Jurkat, Clone E6-1 (cell line): ENCODE measurements at regions not wholly inside any gene's neighbourhood (a gene's known extent, or its start where the extent isn't known, plus 50 kb on each side); places are given as distances from the start of the nearest gene placed in this dataset.
"Not testable (repeated sequence)": the region's sequence is repeated elsewhere in the genome, so short reads cannot be mapped to it uniquely, and the experiment has no call there.

ENCODE experiments used
- DNase-seq: peaks from one replicate; pipeline ENCODE4 v3.0.0-alpha.2; 2011; ENCODE audit warnings: low read depth, low spot score
- H3K4me3 ChIP-seq: 2 replicates; pipeline ENCODE4 v1.5.1; 2011; ENCODE audit warnings: mild to moderate bottlenecking, low read length, control low read depth, moderate library complexity

- peak; percentile 23 for DNase-seq
- H3K4me3 ChIP-seq, result no peak overlapping the region
Observed at GRCh38 chr5:39714036-39714698, 289.4 kb upstream of the DAB2 start.

DNA sequence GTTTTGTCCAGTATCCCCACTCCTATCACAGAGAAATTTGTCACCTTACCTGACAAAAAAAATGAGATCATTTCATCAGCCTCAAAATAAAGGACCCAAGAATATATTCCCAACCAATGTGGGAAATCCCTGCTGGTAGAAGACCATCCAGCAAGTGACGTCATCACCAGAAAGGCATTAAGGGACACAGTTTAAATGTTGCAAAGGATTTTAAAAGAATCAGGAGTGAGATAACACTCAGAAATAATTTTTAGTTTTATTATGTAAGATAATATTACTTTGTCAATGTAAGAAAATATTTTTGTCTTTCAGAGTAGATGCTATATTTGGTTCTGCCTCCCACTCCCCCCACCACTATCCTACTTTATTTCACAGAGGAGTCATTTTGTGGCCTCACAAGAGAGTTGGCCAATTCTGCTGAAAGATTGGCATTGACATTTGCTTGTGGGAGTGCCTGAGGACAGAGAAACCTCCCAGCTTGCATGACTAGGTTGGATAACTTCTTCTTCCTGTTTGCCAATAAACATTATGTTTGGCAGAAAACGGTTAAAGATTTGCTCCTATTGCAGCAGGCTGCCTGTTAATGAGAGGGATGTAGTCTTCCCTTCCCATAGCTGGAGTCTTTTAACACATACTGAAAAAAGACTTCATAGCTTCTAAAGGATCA, 288.6 kb upstream of the DAB2 start:
- no peak for DNase-seq
- no peak overlapping the region for H3K4me3 ChIP-seq

GRCh38 chr5:39712316-39713249, 287.8 kb upstream of the DAB2 start:
- no peak overlapping the region for H3K4me3 ChIP-seq
- no peak for DNase-seq

DNA sequence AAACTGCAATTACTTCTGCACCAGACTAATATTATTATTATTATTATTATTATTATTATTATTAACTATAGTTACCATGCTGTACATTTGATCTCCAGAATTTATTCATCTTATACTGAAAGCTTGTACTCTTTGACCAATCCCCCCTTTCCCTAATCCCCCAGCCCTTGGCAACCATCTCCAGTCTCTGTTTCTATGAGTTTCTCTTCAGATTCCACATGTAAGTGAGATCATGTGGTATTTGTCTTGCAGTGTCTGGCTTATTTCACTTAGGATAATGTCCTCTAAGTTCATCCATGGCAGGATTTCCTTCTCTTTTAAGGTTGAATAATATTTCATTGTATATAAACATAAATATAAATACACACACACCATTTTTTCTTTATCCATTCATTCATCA, 287.0 kb upstream of the DAB2 start:
- no peak for DNase-seq
- no peak overlapping the region for H3K4me3 ChIP-seq

- no peak overlapping the region for H3K4me3 ChIP-seq
- DNase-seq, result no peak
Observed at GRCh38 chr5:39709032-39709431, 284.3 kb upstream of the DAB2 start.

DNA sequence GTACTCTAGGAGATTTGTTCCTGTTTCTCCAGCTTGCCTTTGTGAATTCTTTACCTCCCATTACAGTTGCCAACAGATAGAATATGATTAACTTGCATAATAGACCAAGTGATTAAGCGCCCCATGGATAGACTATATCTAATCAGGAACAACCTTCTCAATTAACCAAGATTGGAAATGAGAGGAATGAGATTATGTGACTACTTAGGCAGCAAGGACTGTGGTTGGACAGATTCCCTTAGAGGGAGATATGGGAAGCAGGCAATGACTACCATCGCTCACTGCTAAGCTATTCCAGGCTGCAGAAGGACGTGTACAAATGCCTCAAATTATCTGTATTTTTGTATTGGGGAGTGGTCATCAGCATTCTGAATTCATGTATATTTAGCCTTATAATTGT, 278.1 kb upstream of the DAB2 start:
- no peak for DNase-seq
- no peak overlapping the region for H3K4me3 ChIP-seq

DNA sequence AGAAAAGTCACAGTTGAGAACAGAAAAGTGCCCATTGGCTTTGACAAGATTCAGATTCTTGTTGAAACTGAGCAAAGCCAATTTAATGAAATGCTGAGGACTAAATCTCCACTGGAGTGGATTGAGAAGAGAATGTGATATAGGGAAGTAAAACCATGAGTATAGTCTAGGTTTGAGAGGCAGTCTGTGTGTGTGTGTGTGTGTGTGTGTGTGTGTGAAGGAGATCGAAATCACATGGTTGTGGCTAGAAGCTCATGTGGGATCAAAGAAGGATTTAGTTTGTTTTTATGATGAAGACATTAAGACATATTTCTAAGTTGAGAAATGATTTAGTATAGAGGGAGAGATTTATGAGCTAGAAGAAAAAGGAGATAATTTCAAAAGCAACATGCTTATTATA, 275.7 kb upstream of the DAB2 start:
- no peak overlapping the region for H3K4me3 ChIP-seq
- DNase-seq, result no peak

DNA sequence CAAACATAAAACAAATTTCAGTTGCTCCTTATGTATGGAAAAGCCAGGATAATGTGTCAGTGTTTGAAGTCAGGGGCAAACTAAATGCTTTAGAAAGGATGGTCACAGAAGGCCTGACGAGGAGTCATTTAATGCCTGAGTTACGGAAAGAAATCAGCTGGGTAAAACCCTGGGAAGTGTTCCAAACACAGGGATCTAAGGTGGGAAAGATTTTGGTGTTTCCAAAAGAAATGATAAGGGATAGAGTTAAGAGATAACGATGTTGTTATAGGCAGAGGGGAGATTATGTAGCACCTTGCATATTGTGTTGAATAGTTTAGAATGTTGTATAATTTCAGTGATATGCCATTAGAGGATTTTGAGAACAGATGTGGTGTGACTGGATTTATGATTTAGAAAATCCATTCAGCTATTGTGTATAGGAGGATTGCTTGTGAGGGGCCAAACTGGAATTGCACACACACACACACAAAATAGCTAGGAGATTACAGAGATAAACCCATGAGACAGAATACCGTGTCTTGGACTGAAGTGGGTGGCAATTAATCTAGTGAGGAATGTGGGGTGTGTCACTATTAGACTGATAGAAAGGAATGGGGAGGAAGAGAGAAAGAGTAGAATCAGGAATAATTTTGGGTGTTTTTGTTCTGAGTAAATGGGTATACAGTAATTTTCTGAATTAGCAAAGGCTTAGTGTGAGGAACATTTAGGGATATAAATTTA, 274.2 kb upstream of the DAB2 start:
- H3K4me3 ChIP-seq, result no peak overlapping the region
- DNase-seq, result no peak

DNA sequence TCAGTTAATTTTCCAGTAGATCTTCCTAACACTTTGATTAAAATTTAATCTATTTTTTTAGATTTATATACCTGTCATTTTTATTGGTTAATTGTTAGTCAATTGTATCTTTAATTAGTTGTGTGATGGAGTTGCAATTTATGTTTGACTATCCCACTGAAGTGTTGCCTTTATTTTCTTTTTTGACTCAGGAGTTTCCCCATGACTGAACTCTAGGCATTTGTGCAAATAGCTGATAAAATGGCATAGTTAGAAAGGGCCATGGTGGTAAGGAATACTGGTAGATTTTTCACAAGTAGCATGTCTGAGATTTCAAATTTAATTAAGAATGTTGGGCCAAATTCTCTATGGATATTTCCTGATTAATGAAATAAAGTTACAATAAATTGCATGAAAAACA, 273.1 kb upstream of the DAB2 start:
- no peak overlapping the region for H3K4me3 ChIP-seq
- DNase-seq, result no peak

DNA sequence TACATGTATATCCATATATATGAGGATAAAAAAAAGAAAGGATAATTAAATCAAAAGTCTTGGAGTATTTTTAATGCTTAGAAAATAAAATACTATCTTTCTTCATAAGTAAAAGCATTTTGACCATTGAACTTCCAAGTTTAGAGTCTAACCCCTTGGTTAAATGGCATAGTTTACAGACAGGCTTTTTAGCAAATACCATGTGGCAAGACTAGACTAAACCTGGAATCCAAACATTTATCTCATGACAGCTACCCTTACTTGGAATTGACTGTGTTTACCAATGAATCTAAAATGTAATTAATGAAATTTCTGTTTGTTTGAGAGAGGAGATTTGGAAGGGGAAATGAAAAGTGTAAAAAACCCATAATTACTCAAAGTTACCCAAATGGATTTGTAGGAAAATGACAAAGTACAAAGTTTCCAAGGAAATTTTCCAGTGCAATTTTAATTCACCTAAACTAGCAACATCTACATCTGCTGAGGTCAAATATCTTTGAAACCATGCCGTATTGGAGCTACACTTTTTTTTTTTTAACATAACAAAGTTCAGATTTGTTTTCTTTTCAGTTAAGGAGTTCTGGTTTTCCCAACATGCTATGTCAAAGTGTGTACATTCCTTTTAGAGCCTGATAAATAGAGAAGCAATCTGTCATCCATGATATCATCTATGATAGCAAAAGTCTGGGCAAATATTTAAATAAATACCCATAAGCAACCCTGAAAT, 272.1 kb upstream of the DAB2 start:
- H3K4me3 ChIP-seq, result no peak overlapping the region
- no peak for DNase-seq

DNA sequence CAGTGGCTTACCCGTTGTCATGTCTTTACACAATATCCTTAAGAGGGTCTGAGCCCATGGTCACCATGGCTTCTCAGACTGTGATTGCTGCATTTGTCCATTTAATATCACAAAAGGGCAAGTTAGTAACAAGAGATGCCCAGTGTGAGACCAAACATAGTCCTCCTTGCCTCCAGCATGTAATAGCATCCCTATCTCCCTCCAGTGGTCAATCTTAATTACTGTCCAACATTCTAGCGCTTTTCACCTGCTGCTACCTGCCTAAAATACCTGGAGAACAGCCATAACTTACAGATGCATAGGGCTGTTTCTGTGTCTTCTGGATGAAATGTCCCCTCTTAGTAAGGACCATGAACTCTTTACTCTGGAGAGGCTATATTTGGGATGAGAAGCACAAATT, 267.2 kb upstream of the DAB2 start:
- no peak for DNase-seq
- H3K4me3 ChIP-seq, result no peak overlapping the region

GRCh38 chr5:39691136-39691535, 266.4 kb upstream of the DAB2 start:
- no peak for DNase-seq

GRCh38 chr5:39689919-39690318, 265.1 kb upstream of the DAB2 start:
- DNase-seq, result no peak
- H3K4me3 ChIP-seq, result no peak overlapping the region

More at GRCh38 chr5:39691136-39691535, 266.4 kb upstream of the DAB2 start:
- H3K4me3 ChIP-seq, result no peak overlapping the region

DNA sequence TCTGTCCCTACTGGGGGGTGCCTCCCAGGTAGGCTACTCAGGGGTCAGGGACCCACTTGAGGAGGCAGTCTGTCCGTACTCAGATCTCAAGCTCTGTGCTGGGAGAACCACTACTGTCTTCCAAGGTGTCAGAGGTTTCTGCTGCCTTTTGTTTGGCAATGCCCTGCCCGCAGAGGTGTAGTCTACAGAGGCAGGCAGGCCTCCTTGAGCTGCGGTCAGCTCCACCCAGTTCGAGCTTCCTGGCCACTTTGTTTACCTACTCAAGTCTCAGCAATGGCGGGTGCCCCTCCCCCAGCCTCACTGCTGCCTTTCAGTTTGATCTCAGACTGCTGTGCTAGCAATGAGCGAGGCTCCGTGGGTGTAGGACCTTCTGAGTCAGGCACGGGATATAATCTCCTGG, 263.1 kb upstream of the DAB2 start:
- not testable (repeated sequence) for H3K4me3 ChIP-seq, DNase-seq

GRCh38 chr5:39680213-39680612, 255.4 kb upstream of the DAB2 start:
- no peak overlapping the region for H3K4me3 ChIP-seq
- DNase-seq, result no peak

DNA sequence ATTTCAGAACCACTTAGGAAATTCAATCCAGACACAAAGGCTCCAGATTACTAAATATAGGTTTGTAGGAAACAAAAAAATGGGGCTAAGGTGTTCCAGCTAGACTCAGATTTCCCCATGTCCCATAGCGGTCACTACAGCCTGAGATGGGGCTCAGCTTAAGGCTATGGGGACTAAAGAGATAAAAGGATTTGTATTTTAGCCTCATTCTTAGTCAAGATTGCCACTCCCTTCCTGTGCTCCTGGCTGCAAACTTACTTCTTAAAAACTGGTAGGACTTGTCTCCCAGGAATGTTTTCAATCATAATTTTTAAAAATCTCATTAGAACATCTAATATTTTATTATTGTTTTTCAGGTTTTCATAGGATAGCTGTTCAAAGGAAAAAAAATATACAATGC, 253.8 kb upstream of the DAB2 start:
- no peak overlapping the region for H3K4me3 ChIP-seq

GRCh38 chr5:39675676-39676075, 250.9 kb upstream of the DAB2 start:
- DNase-seq, result no peak
- no peak overlapping the region for H3K4me3 ChIP-seq

More for the DNA sequence above, 253.8 kb upstream of the DAB2 start:
- DNase-seq, result no peak

GRCh38 chr5:39674209-39675082, 249.7 kb upstream of the DAB2 start:
- DNase-seq, result no peak
- H3K4me3 ChIP-seq, result no peak overlapping the region
